ENCODE measurements at regions not wholly inside any gene's neighbourhood (a gene's known extent, or its start where the extent isn't known, plus 50 kb on each side); places are given as distances from the start of the nearest gene placed in this dataset.

GRCh38 chr11:127288926-127289325 is 288.4 kb upstream of the KIRREL3 start:
- TF ChIP-seq GABPA (IDR thresholded peaks at IDR 0.05; ENCODE audit: low read depth) (no peak), MAX (IDR thresholded peaks at IDR 0.05; ENCODE audit: low read depth) (no peak), TAF1 (IDR thresholded peaks at IDR 0.05; ENCODE audit: borderline replicate concordance, low read depth, low read length) (no peak), RXRA (IDR thresholded peaks at IDR 0.05; ENCODE audit: borderline replicate concordance, low read depth) (no peak), CTCF (IDR thresholded peaks at IDR 0.05) (no peak), EP300 (IDR thresholded peaks at IDR 0.05; ENCODE audit: borderline replicate concordance in 1 of 2, low read depth in 1 of 2, low read length in 1 of 2) (no peak), MEF2A (IDR thresholded peaks at IDR 0.05; ENCODE audit: borderline replicate concordance, low read depth) (no peak), TCF12 (IDR thresholded peaks at IDR 0.05) (no peak), POLR2AphosphoS5 (IDR thresholded peaks at IDR 0.05; ENCODE audit: low read depth, low read length) (no peak), NFIC (IDR thresholded peaks at IDR 0.05; ENCODE audit: borderline replicate concordance) (no peak), CHD2 (IDR thresholded peaks at IDR 0.05; ENCODE audit: low read length, partially characterized antibody) (no peak), FOXM1 (IDR thresholded peaks at IDR 0.05; ENCODE audit: low read depth) (no peak)

Data from SK-N-SH (cell line).